GM12873 (cell line): ENCODE measurements at regions not wholly inside any gene's neighbourhood (a gene's known extent, or its start where the extent isn't known, plus 50 kb on each side); places are given as distances from the start of the nearest gene placed in this dataset.

ENCODE experiments used
- CTCF ChIP-seq: IDR thresholded peaks from 2 replicates; pipeline ENCODE4 v1.5.1; 2012; ENCODE audit warnings: low read depth, mild to moderate bottlenecking, moderate library complexity, low read length, control low read depth; ENCODE audit not compliant: insufficient read depth; ENCODE audit errors: missing control alignments

- TF ChIP-seq CTCF = no peak
Measured at GRCh38 chr12:97177481-97177880, 270.4 kb downstream of the NEDD1 start.

GRCh38 chr12:97181571-97182265 lies 274.7 kb downstream of the NEDD1 start:
- TF ChIP-seq CTCF = no peak

GRCh38 chr12:97182769-97183168 lies 275.7 kb downstream of the NEDD1 start:
- TF ChIP-seq CTCF = no peak

GRCh38 chr12:97184127-97184773 lies 277.2 kb downstream of the NEDD1 start:
- no peak for TF ChIP-seq CTCF

GRCh38 chr12:97185567-97185966 lies 277.0 kb upstream of the RMST start:
- TF ChIP-seq CTCF = no peak

GRCh38 chr12:97194546-97194945 lies 268.1 kb upstream of the RMST start:
- no peak for TF ChIP-seq CTCF

GRCh38 chr12:97200181-97200580 lies 262.4 kb upstream of the RMST start:
- no peak for TF ChIP-seq CTCF
